Stimulated activated CD4-positive, alpha-beta T cell treated with anti-CD3 and anti-CD28 coated beads, Interleukin-12 subunit alpha, Interleukin-12 subunit beta, amount 100 ng/mL, for 48 hours (primary cell): ENCODE measurements at regions not wholly inside any gene's neighbourhood (a gene's known extent, or its start where the extent isn't known, plus 50 kb on each side); places are given as distances from the start of the nearest gene placed in this dataset.
"Not testable (repeated sequence)": the region's sequence is repeated elsewhere in the genome, so short reads cannot be mapped to it uniquely, and the experiment has no call there.

Source experiments
- DNase-seq, 3 donors: peaks; one replicate each; pipeline ENCODE4 v3.0.0-alpha.2; 2020; ENCODE audit warnings: low read depth in 2 of 3, low spot score in 1 of 3

DNA sequence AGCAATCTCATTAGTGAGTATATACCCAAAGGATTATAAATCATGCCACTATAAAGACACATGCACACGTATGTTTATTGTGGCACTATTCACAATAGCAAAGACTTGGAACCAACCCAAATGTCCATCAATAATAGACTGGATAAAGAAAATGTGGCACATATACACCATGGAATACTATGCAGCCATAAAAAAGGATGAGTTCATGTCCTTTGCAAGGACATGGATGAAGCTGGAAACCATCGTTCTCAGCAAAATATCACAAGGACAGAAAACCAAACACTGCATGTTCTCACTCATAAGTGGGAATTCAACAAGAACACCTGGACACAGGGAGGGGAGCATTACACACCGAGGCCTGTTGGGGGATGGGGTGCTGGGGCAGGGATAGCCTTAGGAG lies 252.9 kb upstream of the MSX2 start:
- not testable (repeated sequence) for DNase-seq

DNA sequence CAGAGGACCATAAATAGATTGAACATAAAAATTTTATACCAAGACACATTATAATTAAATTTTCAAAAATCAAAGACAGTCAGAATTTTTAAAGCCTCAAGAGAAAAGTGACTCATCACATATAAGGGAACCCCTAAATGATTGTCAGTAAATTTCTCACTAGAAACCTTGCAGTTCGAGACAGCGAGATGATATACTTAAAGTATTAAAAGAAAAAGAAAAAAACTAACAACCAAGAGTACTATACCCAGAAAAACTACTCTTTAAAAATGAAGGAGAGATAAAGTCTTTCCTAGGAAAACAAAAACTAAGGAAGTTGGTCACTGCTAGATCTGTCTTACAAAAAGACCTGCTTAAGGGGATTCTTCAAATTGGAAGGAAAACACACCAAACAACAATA lies 251.4 kb upstream of the MSX2 start:
- DNase-seq: no peak

DNA sequence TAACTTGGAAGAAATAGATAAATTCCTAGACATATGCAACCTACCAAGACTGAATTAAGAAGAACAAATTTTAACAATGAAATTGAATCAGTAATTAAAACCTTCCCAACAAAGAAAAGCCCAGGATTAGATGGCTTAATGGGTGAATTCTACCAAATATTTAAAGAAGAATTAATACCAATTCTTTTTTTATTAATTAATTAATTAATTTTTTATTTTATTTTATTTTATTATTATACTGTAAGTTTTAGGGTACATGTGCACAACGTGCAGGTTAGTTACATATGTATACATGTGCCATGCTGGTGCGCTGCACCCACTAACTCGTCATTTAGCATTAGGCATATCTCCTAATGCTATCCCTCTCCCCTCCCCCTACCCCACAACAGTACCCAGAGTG lies 248.4 kb upstream of the MSX2 start:
- DNase-seq: not testable (repeated sequence)

DNA sequence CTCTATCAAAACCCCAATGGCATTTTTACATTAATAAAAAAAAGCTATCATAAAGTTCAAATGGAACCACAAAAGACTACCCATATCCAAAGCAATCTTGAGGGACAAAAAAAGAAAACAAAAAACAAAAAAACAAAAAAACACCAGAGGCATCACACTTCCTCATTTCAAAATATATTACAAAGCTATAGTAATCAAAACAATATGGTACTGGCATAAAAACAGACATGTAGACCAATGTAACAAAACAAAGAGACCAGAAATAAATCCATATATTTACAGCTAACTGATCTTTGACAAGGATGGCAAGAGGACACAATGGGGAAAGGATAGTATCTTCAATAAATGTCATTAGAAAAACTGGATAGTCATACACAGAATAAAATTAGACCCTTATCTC lies 245.1 kb upstream of the MSX2 start:
- DNase-seq: no peak

DNA sequence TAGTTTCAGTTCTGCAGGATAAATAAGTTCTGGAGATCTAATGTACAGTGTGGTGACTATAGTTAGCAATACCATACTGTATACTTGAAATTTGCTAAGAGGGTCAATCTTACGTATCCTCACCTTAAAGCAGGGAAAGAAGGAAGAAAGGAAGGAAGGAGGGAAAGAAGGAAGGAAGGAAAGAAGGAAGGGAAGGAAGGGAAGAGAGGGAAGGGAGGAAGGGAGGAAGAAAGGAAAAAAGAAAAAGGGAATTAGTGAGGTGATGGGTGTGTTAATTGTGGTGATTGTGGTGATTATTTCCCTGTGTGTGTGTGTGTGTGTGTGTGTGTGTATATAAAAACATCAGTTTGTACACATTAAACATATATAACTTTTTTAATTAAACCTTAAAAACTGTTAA lies 242.6 kb upstream of the MSX2 start:
- DNase-seq: no peak

DNA sequence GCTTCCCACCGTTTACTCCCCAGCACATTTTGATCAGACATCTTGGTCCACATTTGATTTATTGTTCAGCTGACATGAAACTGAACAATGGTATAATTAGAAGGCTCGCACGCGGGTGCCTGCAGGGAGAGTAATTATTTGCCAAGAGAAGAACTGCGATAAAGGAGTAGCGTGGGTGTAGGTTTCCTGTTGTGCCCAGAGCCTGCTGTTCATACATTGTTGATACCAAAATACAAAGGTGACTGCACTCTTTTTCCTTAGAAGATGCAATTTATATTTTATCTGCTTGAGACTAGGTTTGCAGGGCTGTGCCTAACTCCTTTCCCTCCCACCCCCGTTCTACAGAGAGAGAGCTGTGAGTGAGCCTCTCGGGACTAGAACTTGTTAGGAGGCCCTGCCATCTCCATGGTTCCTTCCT lies 241.8 kb upstream of the MSX2 start:
- DNase-seq: no peak

DNA sequence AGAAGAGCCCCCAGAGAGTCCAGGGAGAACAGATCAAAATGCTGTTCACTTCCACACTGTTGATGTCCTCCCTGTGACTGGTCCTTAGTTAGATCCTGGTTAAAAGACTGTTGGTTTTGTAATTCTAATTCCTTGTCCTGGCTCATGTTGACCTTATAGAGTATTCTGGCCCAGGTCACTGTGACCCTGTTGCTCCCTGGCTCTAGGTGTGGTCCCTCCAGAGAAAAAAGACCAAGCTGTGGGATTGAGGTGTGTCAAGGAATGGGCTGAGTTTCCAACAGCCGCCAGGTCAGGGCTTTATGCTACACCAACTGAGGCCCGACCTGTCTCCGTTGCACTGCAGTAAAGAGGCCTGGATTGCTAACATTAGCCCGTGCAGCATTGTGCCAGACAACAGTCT lies 241.0 kb upstream of the MSX2 start:
- DNase-seq: no peak

DNA sequence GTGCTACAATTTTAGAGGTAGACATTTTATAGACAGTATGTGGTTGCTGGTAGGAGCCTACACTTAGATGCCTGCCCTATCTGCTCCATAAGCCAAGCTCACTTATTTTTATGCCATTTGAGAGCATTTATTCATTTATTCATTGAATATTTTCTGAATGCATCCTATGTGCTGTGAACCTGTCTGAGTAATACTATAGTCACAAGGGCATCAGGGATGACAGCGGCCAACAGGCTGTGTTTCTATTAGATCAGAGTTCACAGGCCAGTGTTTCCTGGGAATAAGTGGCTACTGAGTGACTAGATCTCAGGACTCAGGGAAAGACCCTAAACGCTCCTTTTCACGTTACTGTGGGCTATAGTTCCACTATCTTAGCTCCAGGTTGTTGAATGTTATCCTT lies 235.2 kb upstream of the MSX2 start:
- DNase-seq: no peak

DNA sequence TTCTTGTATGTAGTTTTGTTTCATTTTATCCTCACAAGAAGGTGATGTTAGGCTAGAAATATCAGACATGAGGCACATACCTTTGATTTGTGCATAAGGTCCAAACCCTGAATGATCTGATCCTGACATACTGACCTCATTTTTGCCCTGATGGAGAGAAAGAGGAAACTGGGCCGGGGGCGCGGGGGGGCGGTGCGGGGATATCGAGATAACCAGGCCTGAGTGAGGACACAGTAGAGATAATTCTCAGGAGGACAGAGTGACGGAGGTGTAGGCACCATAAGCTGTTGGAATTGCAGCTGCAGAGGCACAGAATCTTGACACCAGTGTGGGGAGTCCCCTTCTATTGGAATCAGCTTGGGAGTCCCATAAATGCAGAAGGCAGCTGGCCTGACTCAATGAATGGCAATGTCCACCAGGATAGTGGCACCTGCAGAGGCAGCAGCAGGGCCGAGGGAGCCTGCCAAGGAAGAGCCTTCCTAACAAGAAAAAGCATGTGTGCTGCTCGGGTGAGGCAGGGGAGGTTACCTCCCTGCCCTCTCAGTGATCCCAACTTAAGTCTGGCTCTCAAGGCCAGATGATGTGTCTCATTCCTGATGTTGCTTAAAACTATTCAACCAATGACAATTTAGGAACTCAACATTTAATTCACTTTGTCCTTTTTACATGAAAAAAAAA lies 234.3 kb upstream of the MSX2 start:
- no peak for DNase-seq

DNA sequence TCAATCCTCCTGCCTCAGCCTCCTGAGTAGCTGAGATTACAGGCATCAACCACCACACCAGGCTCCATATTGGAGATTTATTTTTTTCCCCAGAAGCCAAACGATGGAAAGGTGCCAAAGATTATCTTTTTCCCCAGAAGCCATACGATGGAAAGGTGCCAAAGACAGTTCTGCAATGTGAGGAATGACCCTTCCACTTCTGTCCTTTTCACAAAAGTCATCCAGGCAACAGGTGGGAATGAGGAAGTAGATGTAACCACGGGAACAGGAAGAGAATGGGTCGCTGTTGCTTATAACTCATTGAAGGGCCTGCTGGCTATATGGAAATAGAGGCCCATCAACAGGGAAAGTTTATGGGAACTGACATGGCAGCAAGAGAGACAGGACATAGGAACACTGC lies 233.7 kb upstream of the MSX2 start:
- DNase-seq: no peak

DNA sequence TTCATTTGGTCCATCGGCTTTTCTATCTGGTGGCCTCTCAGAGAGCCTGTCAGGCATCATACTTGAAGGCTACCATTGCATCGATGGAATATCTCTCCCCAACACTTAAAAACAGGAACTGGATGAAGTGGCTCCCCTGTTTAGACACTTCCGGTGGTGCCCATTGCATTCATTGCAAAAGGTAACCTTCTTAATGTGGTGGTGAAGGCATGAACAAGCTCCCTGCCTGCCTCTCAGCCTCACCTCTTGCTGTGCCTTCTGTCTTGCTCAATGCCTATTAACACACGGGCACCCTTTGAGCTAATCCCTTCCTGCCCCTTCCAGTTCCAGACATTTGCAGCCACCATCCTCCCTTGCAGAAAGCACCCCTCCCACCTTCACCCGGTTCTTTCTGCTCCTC lies 233.1 kb upstream of the MSX2 start:
- DNase-seq: no peak

DNA sequence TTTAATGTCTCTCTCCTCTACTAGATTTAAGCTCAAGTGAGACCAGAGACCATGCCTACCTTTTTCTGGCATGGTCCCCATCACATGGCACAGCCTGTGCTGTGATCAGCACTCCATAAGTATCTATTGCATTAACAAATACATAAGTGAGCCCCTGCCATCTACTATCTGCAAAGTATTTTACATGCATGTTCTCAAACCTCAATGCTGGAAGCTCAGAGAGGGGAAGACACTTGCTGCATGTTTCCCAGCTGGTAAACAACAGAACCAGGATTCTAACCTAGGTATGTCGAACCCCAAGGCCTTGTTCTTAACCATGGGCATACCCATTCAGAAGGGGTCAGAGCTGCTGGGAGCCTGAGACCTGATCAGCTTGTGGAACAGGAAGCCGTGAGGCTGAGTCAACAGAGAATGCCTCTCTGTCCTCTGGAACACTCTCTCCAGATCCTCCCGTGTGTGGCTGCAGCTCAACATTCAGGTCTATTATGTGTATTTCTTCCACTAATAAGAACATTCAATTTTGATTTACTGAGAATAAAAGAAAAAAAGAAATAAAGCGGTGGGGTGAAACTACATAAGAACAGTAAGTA lies 232.5 kb upstream of the MSX2 start:
- DNase-seq: no peak

DNA sequence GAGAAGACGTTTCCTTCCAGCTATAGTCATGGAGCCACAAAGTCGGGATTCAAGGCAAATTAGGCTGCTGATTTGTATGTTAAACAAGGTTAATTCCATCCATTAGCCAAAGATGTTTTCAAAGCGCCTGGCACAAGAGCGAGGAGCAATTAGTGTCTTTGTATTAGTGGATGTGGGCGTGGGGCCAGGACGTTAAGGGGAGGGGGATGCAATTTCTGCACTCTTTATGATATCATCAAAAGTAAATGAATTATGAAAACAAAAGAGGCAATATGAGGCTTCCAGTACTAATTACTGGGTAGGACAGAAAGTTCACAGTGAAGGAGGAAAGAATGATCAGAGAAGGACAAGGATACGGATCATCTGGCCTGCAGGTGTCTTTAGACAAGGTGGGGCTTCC lies 230.9 kb upstream of the MSX2 start:
- no peak for DNase-seq

DNA sequence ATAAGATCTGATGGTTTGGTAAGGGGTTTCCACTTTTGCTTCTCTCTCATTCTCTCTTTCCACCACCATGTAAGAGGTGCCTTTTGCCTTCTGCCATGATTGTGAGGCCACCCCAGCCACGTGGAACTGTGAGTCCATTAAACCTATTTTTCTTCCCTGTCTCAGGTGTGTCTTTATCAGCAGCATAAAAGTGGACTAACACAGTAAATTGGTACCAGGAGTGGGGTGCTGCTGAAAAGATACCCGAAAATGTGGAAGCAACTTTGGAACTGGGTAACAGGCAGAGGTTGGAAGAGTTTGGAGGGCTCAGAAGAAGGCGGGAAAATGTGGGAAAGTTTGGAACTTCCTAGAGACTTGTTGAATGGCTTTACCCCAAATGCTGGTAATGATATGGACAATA lies 226.4 kb upstream of the MSX2 start:
- not testable (repeated sequence) for DNase-seq

DNA sequence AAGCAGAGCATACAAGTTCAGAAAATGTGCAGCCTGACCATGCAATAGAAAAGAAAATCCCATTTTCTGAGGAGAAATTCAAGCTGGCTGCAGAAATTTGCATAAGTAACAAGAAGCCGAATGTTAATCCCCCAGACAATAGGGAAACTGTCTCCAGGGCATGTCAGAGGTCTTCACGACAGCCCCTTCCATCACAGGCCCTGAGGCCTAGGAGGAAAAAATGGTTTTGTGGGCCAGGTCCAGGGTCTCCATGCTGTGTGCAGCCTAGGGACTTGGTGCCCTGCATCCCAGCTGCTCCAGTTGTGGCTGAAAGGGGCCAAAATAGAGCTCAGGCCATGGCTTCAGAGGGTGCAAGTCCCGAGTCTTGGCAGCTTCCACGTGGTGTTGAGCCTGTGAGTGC lies 225.8 kb upstream of the MSX2 start:
- not testable (repeated sequence) for DNase-seq

DNA sequence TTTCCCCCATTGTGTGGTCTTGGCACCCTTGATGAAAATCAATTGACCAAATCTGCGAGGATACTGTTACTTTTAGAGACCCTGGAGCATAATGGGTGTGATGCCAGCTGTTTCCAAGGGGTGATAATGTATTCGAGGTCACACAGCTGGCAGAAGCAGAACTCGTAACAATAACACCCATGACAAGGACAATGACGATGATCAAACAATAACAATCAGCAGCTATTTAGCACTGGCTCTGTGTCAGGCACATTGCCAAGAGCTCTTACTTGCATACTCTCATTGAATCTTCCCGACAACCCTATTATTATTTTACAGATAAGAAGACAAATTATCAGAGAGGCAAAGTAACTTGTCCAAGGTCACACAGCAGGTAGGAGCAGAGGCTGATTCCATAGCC lies 223.7 kb upstream of the MSX2 start:
- DNase-seq: no peak

DNA sequence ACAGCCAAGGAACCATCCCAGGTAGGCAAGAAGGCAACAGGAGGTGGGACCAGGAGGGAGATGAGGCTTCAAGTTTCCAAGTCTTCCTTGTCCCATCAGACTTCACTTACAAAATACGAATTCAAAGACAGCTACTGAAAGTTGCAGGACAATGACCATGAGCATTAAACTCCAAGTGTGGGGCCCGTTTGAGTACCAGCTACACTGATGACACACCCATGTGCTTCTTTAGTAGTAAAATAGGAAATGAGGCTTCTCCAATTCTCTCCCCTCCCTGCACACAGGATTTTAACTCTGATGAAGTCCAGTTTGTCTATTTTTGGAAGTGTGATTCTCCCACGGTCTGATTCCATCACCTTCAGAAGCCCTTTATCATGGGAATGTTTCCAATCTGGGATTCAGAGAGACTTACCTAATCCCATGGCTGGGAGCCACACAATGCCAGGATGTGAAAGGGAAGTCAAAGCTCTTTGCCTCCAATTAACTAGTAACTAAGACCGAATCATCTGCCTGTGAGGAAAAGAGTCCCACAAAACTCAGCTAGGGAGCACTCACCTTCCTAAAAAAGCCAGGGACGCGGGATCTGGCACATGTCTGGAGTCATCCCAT lies 222.8 kb upstream of the MSX2 start:
- no peak for DNase-seq

DNA sequence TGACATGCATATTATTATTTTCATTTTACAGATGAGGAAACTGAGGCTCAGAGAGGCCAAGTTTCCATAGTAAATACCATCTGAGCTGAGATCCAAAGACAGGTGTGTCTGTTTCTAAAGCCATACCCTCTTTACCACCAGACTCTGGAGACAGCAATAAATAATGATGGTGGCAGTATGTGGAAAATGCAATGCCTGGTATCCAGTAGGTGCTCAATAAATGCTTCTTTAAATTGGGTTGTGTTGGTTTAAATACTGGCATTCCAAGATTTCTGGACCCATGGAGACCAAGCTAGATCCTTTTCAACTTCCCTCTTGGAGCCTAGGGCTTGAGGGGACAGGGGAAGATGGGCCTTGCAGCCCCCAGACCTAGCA lies 221.3 kb upstream of the MSX2 start:
- DNase-seq: no peak

DNA sequence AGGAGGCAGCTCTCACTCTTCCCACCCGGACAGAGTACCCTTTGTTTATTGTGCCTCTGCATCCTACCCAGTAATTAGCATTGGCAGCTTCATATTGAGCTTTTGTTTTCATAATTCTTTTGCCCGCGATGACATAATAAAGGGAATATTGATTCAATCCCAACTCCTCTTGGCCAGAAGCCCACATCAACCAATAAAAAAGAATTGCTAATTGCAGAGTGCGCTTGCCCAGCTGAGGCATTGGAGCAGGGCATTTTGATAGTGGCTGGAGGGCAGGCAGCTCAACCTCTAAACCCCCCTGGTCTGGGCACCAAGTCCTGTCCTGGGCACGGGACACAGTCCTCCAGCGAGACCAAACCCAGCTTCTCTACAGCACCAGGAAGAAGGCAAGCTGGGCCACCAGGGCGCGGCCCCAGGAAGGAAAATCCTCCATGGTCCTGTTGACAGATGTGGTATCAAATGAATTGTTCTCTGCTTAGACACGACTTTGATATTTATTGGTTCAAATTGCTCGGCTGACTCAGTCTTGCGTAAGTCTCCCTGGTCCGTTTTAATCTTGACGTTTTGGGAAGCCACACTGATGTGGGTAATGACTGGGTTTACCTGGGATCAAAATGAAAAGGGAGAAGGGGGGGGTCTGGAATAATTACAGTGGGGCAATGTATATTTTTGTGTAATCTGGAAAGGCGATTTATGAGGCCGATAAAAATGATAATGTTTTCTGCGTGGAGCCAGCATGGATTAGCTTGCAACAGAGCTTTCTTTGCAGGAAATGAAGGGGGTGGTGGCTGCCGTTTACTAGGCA lies 220.7 kb upstream of the MSX2 start:
- no peak for DNase-seq

DNA sequence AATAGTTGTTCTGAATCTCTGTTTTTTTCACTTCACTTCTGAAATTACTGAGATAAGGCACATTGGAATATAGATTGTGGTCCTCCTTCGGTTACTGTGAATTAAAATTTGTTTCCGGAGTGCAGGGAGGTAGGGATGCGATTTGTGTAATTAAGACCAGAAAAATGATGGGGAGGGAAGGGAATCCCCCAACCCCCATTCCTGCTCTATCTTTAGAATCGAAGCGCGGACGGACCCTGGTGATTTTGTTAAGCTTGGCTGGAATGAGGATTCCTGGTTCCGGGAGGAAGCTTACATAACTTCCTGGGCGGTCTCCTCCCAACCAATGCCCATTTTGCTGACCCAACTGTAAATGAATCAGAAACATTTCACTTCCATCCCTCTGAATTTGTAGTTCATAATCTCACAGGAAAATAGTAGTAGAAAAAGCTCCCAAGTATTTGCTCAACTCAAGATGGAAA lies 220.1 kb upstream of the MSX2 start:
- no peak for DNase-seq

DNA sequence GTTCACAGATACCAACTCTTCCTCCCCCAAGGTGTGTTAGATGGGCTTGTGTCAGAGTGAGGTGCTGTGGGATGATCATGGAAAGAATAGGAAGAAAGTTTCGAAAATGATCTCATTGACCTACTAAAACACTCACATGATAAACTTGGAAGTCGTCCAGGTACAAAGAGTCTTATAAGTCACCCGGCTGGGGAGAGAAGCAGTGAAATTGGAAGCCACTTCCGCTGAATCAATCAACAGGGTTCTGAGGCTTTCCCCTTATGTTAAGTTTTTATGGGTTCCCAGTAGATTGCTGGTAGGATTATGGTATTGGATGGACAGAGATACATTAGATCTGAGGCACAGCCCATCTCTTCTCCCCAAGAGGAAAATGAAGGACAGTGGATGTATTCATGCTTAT lies 218.8 kb upstream of the MSX2 start:
- DNase-seq: no peak
